Caco-2 (cell line): ENCODE measurements at regions not wholly inside any gene's neighbourhood (a gene's known extent, or its start where the extent isn't known, plus 50 kb on each side); places are given as distances from the start of the nearest gene placed in this dataset.

Experiments used
- BruUV-seq: library from RNA; stranded (reverse); fragments of 400-500 nt; replicated peaks from 2 replicates; lab custom pipeline; 2021; lab: Mats Ljungman, UMichigan
- CTCF ChIA-PET: fragments of 300-600 bp; sonication (Branson Sonifier 250); formaldehyde crosslinking; loops from one replicate; lab custom pipeline; 2022; ENCODE audit warnings: antibody characterized with exemption; lab: Charles Lee
- POLR2A ChIA-PET: fragments of 300-600 bp; sonication (Branson Sonifier 250); formaldehyde crosslinking; loops from one replicate; lab custom pipeline; 2022; ENCODE audit warnings: antibody characterized with exemption; lab: Charles Lee
- DNase-seq, 2 experiments: peaks; one replicate each; pipeline versions ENCODE4 v3.0.0 to v3.0.0-alpha.2; 2020 to 2022
- H3K27me3 ChIP-seq: replicated peaks from 2 replicates; pipeline ENCODE4 v1.6.0; 2011; ENCODE audit warnings: low read length; ENCODE audit not compliant: control insufficient read depth, insufficient read depth
- H3K36me3 ChIP-seq: 2 replicates; pipeline ENCODE4 v1.5.1; 2011; ENCODE audit warnings: low read length; ENCODE audit not compliant: control insufficient read depth, insufficient read depth
- H3K4me1 ChIP-seq: fragments of 250-450 bp; sonication (Bioruptor Pico); 2 replicates; pipeline ENCODE4 v1.5.1; 2020; ENCODE audit warnings: mild to moderate bottlenecking
- H3K4me3 ChIP-seq: 2 replicates; pipeline ENCODE4 v1.5.1; 2011; ENCODE audit warnings: low read depth, mild to moderate bottlenecking, control low read depth, low read length
- H3K9me3 ChIP-seq: fragments of 250-450 bp; sonication (Bioruptor Pico); 2 replicates; pipeline ENCODE4 v1.5.1; 2020; ENCODE audit warnings: mild to moderate bottlenecking, moderate library complexity
- H3K27ac Mint-ChIP-seq: one replicate; pipeline ENCODE4 v1.8.0; 2022; ENCODE audit warnings: mixed read lengths; ENCODE audit not compliant: unreplicated experiment
- H3K27me3 Mint-ChIP-seq: one replicate; pipeline ENCODE4 v1.8.0; 2022; ENCODE audit warnings: mixed read lengths; ENCODE audit not compliant: insufficient read depth, unreplicated experiment
- H3K36me3 Mint-ChIP-seq: one replicate; pipeline ENCODE4 v1.8.0; 2022; ENCODE audit warnings: mild to moderate bottlenecking, mixed read lengths; ENCODE audit not compliant: insufficient read depth, unreplicated experiment
- H3K4me1 Mint-ChIP-seq: one replicate; pipeline ENCODE4 v1.8.0; 2022; ENCODE audit warnings: low read depth, mixed read lengths; ENCODE audit not compliant: unreplicated experiment
- H3K4me3 Mint-ChIP-seq: one replicate; pipeline ENCODE4 v1.8.0; 2022; ENCODE audit warnings: mild to moderate bottlenecking, moderate library complexity, mixed read lengths; ENCODE audit not compliant: unreplicated experiment
- H3K9me3 Mint-ChIP-seq: one replicate; pipeline ENCODE4 v1.8.0; 2022; ENCODE audit warnings: mixed read lengths; ENCODE audit not compliant: unreplicated experiment
- CTCF ChIP-seq, 2 experiments: fragments of 200-600 bp in 1 of 2; IDR thresholded peaks; 1 replicate in 1 of 2; 2 replicates in 1 of 2; pipeline versions ENCODE4 v1.5.1 to v1.8.0; 2011 to 2022; ENCODE audit warnings: antibody characterized with exemption in 1 of 2, control low read depth in 1 of 2, inconsistent platforms in 1 of 2, low read depth in 1 of 2, low read length in 1 of 2, mild to moderate bottlenecking in 1 of 2, moderate library complexity in 1 of 2; ENCODE audit not compliant: insufficient read depth in 1 of 2, severe bottlenecking in 1 of 2, unreplicated experiment in 1 of 2
- intact Hi-C: fragments of 100-400 bp; cut with micrococcal nuclease; formaldehyde crosslinking; loops from one replicate; pipeline ENCODE4 v1.10.0; 2022; ENCODE audit not compliant: unreplicated experiment

- no peaks in the 10 kb centered on the region for H3K36me3 ChIP-seq
- POLR2A ChIA-PET = no interaction called here
- no peaks in the 10 kb centered on the region for H3K27me3 ChIP-seq
- no peak overlapping the region for H3K27ac Mint-ChIP-seq
- no peak for DNase-seq
- peaks cover 12% of the 10 kb centered on the region for H3K27me3 Mint-ChIP-seq
- H3K4me3 ChIP-seq = no peak overlapping the region
- H3K4me3 Mint-ChIP-seq = no peak overlapping the region
- no TSS peak for BruUV-seq
- no peaks in the 10 kb centered on the region for H3K9me3 Mint-ChIP-seq
- CTCF ChIA-PET = no interaction called here
- no peaks in the 10 kb centered on the region for H3K36me3 Mint-ChIP-seq
- H3K4me1 ChIP-seq = peaks cover 4% of the 10 kb centered on the region; the same call in 1 of the 2 replicates
- intact Hi-C loops = no loop called here
- no peaks in the 10 kb centered on the region for H3K4me1 Mint-ChIP-seq
- TF ChIP-seq CTCF (IDR thresholded peaks at IDR 0.05; ENCODE audit: insufficient read depth in 1 of 2, low read depth in 1 of 2, low read length in 1 of 2, severe bottlenecking in 1 of 2, unreplicated experiment in 1 of 2) = no peak
- H3K9me3 ChIP-seq = no peaks in the 10 kb centered on the region
Observed at GRCh38 chr16:51531271-51531670, 380.2 kb upstream of the SALL1 start.

- BruUV-seq = no TSS peak
- Mint-ChIP-seq H3K4me1 (no peaks in the 10 kb centered on the region), H3K27me3 (no peaks in the 10 kb centered on the region), H3K36me3 (no peaks in the 10 kb centered on the region), H3K27ac (no peak overlapping the region), H3K4me3 (no peak overlapping the region), H3K9me3 (no peaks in the 10 kb centered on the region)
- no peaks in the 10 kb centered on the region for H3K4me1 ChIP-seq
- no peak overlapping the region for H3K4me3 ChIP-seq
- intact Hi-C loops = no loop called here
- no peaks in the 10 kb centered on the region for H3K27me3 ChIP-seq
- DNase-seq = no peak
- POLR2A ChIA-PET = no interaction called here
- CTCF ChIA-PET = no interaction called here
- TF ChIP-seq CTCF (IDR thresholded peaks at IDR 0.05; ENCODE audit: insufficient read depth in 1 of 2, low read depth in 1 of 2, low read length in 1 of 2, severe bottlenecking in 1 of 2, unreplicated experiment in 1 of 2) = no peak
- no peaks in the 10 kb centered on the region for H3K36me3 ChIP-seq
- no peaks in the 10 kb centered on the region for H3K9me3 ChIP-seq
Observed at GRCh38 chr16:51527349-51527748, 376.3 kb upstream of the SALL1 start.

GRCh38 chr16:51526621-51527020 lies 375.6 kb upstream of the SALL1 start:
- BruUV-seq = no TSS peak
- ChIA-PET POLR2A (no interaction called here), CTCF (no interaction called here)
- no peak for DNase-seq
- Mint-ChIP-seq H3K27ac (no peak overlapping the region), H3K9me3 (no peaks in the 10 kb centered on the region), H3K36me3 (no peaks in the 10 kb centered on the region), H3K27me3 (no peaks in the 10 kb centered on the region), H3K4me1 (no peaks in the 10 kb centered on the region), H3K4me3 (no peak overlapping the region)
- no peaks in the 10 kb centered on the region for H3K4me1 ChIP-seq
- no peaks in the 10 kb centered on the region for H3K36me3 ChIP-seq
- no peaks in the 10 kb centered on the region for H3K9me3 ChIP-seq
- no peaks in the 10 kb centered on the region for H3K27me3 ChIP-seq
- intact Hi-C loops = no loop called here
- H3K4me3 ChIP-seq = no peak overlapping the region
- TF ChIP-seq CTCF (IDR thresholded peaks at IDR 0.05; ENCODE audit: insufficient read depth in 1 of 2, low read depth in 1 of 2, low read length in 1 of 2, severe bottlenecking in 1 of 2, unreplicated experiment in 1 of 2) = no peak
